OCI-LY7 (cell line): ENCODE measurements at regions not wholly inside any gene's neighbourhood (a gene's known extent, or its start where the extent isn't known, plus 50 kb on each side); places are given as distances from the start of the nearest gene placed in this dataset.

Experiments
- CTCF ChIP-seq: fragments of 200-600 bp; sonication (generic); conservative IDR thresholded peaks from 2 replicates; pipeline ENCODE4 v1.5.1; 2014; ENCODE audit warnings: mild to moderate bottlenecking, antibody characterized with exemption, low read length, moderate library complexity, mixed read lengths
- EZH2phosphoT487 ChIP-seq: fragments of 200-600 bp; sonication (generic); IDR thresholded peaks from 2 replicates; pipeline ENCODE4 v1.6.1; 2018; ENCODE audit warnings: low read depth, borderline replicate concordance, mild to moderate bottlenecking, mixed run types, antibody characterized with exemption, low read length, moderate library complexity, mixed read lengths

GRCh38 chr3:31145062-31145461 is 250.6 kb upstream of the GADL1 start:
- TF ChIP-seq CTCF (no peak), EZH2phosphoT487 (no peak)
